Hematopoietic multipotent progenitor cell treated with erythropoietin and hydrocortisone succinate and interleukin-3 and kit ligand, for 4 days (in vitro differentiated cells): ENCODE measurements at regions not wholly inside any gene's neighbourhood (a gene's known extent, or its start where the extent isn't known, plus 50 kb on each side); places are given as distances from the start of the nearest gene placed in this dataset.

Source experiments
- DNase-seq: peaks from one replicate; pipeline ENCODE4 v3.0.0-alpha.2; 2015

GRCh38 chr4:57554556-57555092 lies 444.4 kb upstream of the IGFBP7 start:
- DNase-seq: no peak

GRCh38 chr4:57553728-57554127 lies 443.5 kb upstream of the IGFBP7 start:
- no peak for DNase-seq

GRCh38 chr4:57550198-57550597 lies 440.0 kb upstream of the IGFBP7 start:
- DNase-seq: no peak

- DNase-seq: no peak
Measured at GRCh38 chr4:57548856-57549255, 438.7 kb upstream of the IGFBP7 start.

- no peak for DNase-seq
Measured at GRCh38 chr4:57544811-57545654, 434.8 kb upstream of the IGFBP7 start.

GRCh38 chr4:57504797-57505530 lies 394.8 kb upstream of the IGFBP7 start:
- DNase-seq: no peak

- no peak for DNase-seq
Measured at GRCh38 chr4:57504139-57504538, 394.0 kb upstream of the IGFBP7 start.

GRCh38 chr4:57501720-57502119 lies 391.5 kb upstream of the IGFBP7 start:
- DNase-seq: no peak

- peak; percentile 2 for DNase-seq
Measured at GRCh38 chr4:57499786-57500185, 389.6 kb upstream of the IGFBP7 start.

GRCh38 chr4:57498251-57498650 lies 388.1 kb upstream of the IGFBP7 start:
- no peak for DNase-seq

- no peak for DNase-seq
Measured at GRCh38 chr4:57496697-57497471, 386.7 kb upstream of the IGFBP7 start.

- DNase-seq: no peak
Measured at GRCh38 chr4:57494821-57495220, 384.6 kb upstream of the IGFBP7 start.

GRCh38 chr4:57492251-57492878 lies 382.2 kb upstream of the IGFBP7 start:
- DNase-seq: no peak

- DNase-seq: no peak
Measured at GRCh38 chr4:57491388-57491787, 381.2 kb upstream of the IGFBP7 start.

GRCh38 chr4:57490520-57491255 lies 380.5 kb upstream of the IGFBP7 start:
- no peak for DNase-seq

GRCh38 chr4:57488366-57489162 lies 378.4 kb upstream of the IGFBP7 start:
- no peak for DNase-seq

- no peak for DNase-seq
Measured at GRCh38 chr4:57475424-57475823, 365.2 kb upstream of the IGFBP7 start.

- no peak for DNase-seq
Measured at GRCh38 chr4:57465321-57466056, 355.3 kb upstream of the IGFBP7 start.

- no peak for DNase-seq
Measured at GRCh38 chr4:57462843-57463242, 352.7 kb upstream of the IGFBP7 start.

GRCh38 chr4:57460967-57461366 lies 350.8 kb upstream of the IGFBP7 start:
- DNase-seq: no peak
